ENCODE measurements at regions not wholly inside any gene's neighbourhood (a gene's known extent, or its start where the extent isn't known, plus 50 kb on each side); places are given as distances from the start of the nearest gene placed in this dataset.

GRCh38 chr1:18021242-18021641, 86.4 kb upstream of the IGSF21 start:
- DNase-seq = no peak

GRCh38 chr1:18032172-18032859, 75.3 kb upstream of the IGSF21 start:
- no peak for DNase-seq

- no peak for DNase-seq
Observed at GRCh38 chr1:18035145-18035544, 72.5 kb upstream of the IGSF21 start.

GRCh38 chr1:18037651-18038050, 69.9 kb upstream of the IGSF21 start:
- DNase-seq = no peak

- DNase-seq = no peak
Observed at GRCh38 chr1:18038051-18038450, 69.5 kb upstream of the IGSF21 start.

GRCh38 chr1:18039102-18039501, 68.5 kb upstream of the IGSF21 start:
- DNase-seq = no peak

- no peak for DNase-seq
Observed at GRCh38 chr1:18041102-18041501, 66.5 kb upstream of the IGSF21 start.

GRCh38 chr1:18041685-18042355, 65.8 kb upstream of the IGSF21 start:
- no peak for DNase-seq

GRCh38 chr1:18043871-18044270, 63.7 kb upstream of the IGSF21 start:
- no peak for DNase-seq

GRCh38 chr1:18045203-18045602, 62.4 kb upstream of the IGSF21 start:
- no peak for DNase-seq

GRCh38 chr1:18045621-18046020, 62.0 kb upstream of the IGSF21 start:
- no peak for DNase-seq

GRCh38 chr1:18047122-18047521, 60.5 kb upstream of the IGSF21 start:
- DNase-seq = no peak

GRCh38 chr1:18049228-18049627, 58.4 kb upstream of the IGSF21 start:
- DNase-seq = no peak

- DNase-seq = no peak
Observed at GRCh38 chr1:18052671-18053070, 54.9 kb upstream of the IGSF21 start.

- DNase-seq = no peak
Observed at GRCh38 chr1:18055156-18055555, 52.4 kb upstream of the IGSF21 start.

GRCh38 chr1:18056545-18056944, 51.1 kb upstream of the IGSF21 start:
- no peak for DNase-seq

GRCh38 chr1:18057623-18058022, 50.0 kb upstream of the IGSF21 start:
- DNase-seq = no peak
